ENCODE measurements at regions not wholly inside any gene's neighbourhood (a gene's known extent, or its start where the extent isn't known, plus 50 kb on each side); places are given as distances from the start of the nearest gene placed in this dataset.

DNA sequence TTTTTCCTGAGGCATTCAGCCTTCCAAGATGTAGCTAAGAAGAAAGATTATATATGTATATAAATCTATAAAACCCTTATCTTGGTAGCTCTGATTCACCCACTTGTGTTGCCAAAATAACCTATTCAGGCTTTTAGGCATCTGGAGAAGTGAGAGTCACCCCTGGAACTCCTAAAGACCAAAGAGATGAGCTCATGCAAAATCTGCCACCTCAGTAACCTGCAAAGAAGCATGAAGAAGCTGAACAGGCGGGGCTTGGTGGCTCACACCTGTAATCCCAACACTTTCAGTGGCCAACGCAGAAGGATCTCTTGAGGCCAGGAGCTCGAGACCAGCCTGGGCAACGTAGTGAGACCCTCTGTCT, 393.7 kb downstream of the FOXO1 start:
- ATAC-seq = no peak
- TF ChIP-seq ZNF121 (CRISPR knock-in tag; IDR thresholded peaks at IDR 0.05) = peak; percentile 29; the same call in 1 of the 2 replicates
- no peak for TF ChIP-seq GRHL2 (CRISPR knock-in tag; IDR thresholded peaks at IDR 0.05; ENCODE audit: insufficient replicate concordance, severe bottlenecking)
- no peak for TF ChIP-seq ETV6 (CRISPR knock-in tag; IDR thresholded peaks at IDR 0.05)
- no peak for TF ChIP-seq USF2 (CRISPR knock-in tag; IDR thresholded peaks at IDR 0.05)
- no peak for TF ChIP-seq CBFB (CRISPR knock-in tag; IDR thresholded peaks at IDR 0.05; ENCODE audit: low read depth)

DNA sequence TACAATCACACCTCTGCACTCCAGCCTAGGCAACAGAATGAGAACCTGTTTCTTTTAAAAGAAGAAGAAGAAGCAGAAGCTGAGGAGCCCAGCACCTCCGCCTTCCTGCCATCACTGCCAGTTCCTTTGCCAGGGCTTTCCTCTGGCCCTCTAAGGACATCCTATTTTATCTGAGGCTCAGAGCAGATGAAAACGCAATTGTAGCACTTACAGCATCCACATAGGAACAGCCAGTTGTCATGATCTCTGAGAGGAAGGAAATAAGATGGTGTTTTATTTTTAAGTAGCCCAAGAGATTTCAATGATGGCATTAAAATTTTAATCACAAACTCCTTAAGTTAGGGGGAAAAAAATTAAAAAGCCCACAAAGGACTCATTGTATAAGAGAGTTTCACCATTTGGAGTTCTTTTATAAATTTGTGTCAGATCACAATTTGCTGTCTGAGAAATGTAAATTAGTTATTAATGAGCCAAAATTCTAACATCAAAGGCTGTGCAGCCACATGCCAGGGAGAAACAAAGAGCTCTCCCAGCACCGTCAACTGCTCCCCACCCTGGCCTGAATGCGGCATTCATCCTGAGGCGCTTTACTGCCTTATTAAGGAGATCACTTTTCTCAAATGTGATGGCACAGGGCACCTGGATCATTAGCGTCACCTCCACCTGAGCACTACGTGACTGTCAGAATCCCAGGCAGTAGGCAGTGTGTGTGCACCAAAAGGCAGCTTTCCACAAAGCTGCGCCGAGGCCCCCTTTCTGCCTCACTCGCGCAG, 393.0 kb downstream of the FOXO1 start:
- H3K27me3 Mint-ChIP-seq (ENCODE audit: low read depth) = no peaks in the 10 kb centered on the region; the same call in 1 of the 2 replicates
- TF ChIP-seq IRF2 (CRISPR knock-in tag; IDR thresholded peaks at IDR 0.05; ENCODE audit: borderline replicate concordance, low read depth) (no peak), ERG (CRISPR knock-in tag; IDR thresholded peaks at IDR 0.05) (no peak), ETV6 (CRISPR knock-in tag; IDR thresholded peaks at IDR 0.05) (no peak), SOX15 (CRISPR knock-in tag; IDR thresholded peaks at IDR 0.05) (no peak), ZNF232 (CRISPR knock-in tag; IDR thresholded peaks at IDR 0.05) (no peak), ATF2 (CRISPR knock-in tag; IDR thresholded peaks at IDR 0.05; ENCODE audit: borderline replicate concordance, low read depth) (no peak), ATF6 (CRISPR knock-in tag; IDR thresholded peaks at IDR 0.05) (no peak), EMX1 (CRISPR knock-in tag; IDR thresholded peaks at IDR 0.05) (no peak), SMAD4 (CRISPR knock-in tag; IDR thresholded peaks at IDR 0.05) (no peak), ESRRA (CRISPR knock-in tag; IDR thresholded peaks at IDR 0.05; ENCODE audit: borderline replicate concordance) (no peak), CTCF (IDR thresholded peaks at IDR 0.05) (no peak), NFE2L1 (CRISPR knock-in tag; IDR thresholded peaks at IDR 0.05) (no peak), ZNF121 (CRISPR knock-in tag; IDR thresholded peaks at IDR 0.05) (no peak), HMGA2 (CRISPR knock-in tag; IDR thresholded peaks at IDR 0.05) (no peak), IRF1 (CRISPR knock-in tag; IDR thresholded peaks at IDR 0.05) (no peak)
- TF ChIP-seq, protein P1, sequence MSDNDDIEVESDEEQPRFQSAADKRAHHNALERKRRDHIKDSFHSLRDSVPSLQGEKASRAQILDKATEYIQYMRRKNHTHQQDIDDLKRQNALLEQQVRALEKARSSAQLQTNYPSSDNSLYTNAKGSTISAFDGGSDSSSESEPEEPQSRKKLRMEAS (CRISPR knock-in tag; IDR thresholded peaks at IDR 0.05) = no peak
- H3K4me1 Mint-ChIP-seq = peaks cover 32% of the 10 kb centered on the region
- POLR2A ChIA-PET = no interaction called here
- no peak for DNase-seq (ENCODE audit: low spot score)
- ATAC-seq = no peak
- no peak overlapping the region for H3K4me3 Mint-ChIP-seq
- H3K27ac Mint-ChIP-seq = no peak overlapping the region
- no peaks in the 10 kb centered on the region for H3K9me3 Mint-ChIP-seq
- CTCF ChIA-PET = interaction anchor here (1.4 kb wide), 1 partner anchor 186 kb away, joined by 4 read pairs; no protein-coding TSS in a partner anchor
- no peaks in the 10 kb centered on the region for H3K36me3 Mint-ChIP-seq

More for the DNA sequence above, 393.7 kb downstream of the FOXO1 start:
- H3K36me3 Mint-ChIP-seq = no peaks in the 10 kb centered on the region
- no peak for DNase-seq (ENCODE audit: low spot score)
- ChIA-PET POLR2A (no interaction called here), CTCF (interaction anchor here (1.4 kb wide), 1 partner anchor 186 kb away, joined by 4 read pairs; no protein-coding TSS in a partner anchor)
- no peaks in the 10 kb centered on the region; the same call in 1 of the 2 replicates for H3K27me3 Mint-ChIP-seq (ENCODE audit: low read depth)
- H3K4me3 Mint-ChIP-seq = no peak overlapping the region
- H3K9me3 Mint-ChIP-seq = no peaks in the 10 kb centered on the region
- H3K27ac Mint-ChIP-seq = no peak overlapping the region
- H3K4me1 Mint-ChIP-seq = peaks cover 32% of the 10 kb centered on the region
